Left hindlimb (tissue), 1 donor: ENCODE measurements at regions not wholly inside any gene's neighbourhood (a gene's known extent, or its start where the extent isn't known, plus 50 kb on each side); places are given as distances from the start of the nearest gene placed in this dataset.

Experiments
- DNase-seq: peaks from one replicate; pipeline ENCODE4 v3.0.0-alpha.2; 2018

DNA sequence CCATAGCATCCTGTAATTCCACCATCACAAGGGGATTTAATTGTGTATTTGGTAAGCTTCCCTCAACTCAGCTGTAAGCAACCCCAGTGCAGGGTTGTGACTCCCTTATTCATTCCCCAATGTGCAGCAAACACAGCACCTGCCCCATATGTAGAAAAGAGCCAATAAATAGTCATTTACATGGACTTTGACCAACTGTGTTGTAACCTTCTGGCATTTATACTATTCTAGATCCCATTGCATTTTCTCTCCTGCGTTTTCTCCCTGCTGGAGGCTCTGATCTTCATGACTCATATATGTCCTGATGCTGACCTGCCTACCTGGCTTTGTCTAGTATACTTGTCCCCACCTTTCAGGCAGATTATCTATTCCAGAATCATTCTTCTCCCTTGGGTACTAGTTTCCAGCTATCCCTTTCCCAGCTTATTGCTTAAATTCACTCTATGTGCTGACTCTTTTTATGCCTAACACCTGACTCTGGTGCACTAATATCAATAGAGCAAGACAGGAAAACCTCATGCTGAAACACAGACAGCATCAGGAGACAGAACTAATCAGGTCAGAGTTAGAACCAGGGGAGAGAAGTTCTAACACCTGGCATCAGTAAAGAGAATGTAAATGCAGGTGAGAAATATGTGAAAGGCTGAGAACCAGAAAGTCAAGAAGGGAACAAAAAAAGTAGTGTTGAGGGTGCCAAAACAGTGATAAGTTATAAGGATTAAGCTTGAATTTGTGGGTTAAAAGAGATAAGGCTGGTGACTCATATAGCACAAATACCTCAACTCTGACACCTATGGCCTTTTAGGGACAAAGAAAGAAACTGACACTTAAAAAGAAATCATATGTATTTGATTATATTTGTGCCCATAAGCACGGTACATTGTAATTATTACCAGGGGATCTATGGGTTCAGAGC is 402.7 kb downstream of the IPMK start:
- no peak for DNase-seq

DNA sequence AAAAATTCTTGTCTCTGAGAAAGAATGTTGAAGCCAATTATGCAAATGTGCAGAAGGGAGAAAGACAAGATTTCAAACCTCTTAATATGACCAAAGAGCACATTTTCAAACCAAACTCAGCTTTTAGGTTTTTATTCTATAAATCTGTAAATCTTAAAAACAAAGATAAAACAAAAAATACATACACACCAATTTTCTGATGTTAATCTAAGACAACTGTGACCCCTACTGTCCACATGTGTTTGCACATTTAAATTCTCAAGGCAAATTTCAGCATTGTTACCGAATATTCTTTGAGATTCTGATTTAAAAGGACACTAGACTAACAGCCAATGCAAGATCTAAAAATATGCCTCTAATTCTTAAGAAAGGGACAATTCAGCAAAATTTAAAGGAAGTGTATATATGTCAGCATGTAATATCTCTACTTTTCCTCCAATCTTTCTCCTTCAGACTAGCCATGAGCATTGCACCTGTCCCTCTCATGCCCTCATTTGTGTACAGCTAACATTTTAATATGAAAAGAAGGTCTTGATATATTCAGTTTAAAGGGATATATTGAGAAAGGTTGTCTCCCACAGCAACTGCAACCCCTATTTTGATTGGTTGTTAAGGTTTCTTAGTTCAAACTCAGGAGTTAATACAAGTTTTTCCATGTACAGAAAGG is 417.9 kb downstream of the IPMK start:
- no peak for DNase-seq

DNA sequence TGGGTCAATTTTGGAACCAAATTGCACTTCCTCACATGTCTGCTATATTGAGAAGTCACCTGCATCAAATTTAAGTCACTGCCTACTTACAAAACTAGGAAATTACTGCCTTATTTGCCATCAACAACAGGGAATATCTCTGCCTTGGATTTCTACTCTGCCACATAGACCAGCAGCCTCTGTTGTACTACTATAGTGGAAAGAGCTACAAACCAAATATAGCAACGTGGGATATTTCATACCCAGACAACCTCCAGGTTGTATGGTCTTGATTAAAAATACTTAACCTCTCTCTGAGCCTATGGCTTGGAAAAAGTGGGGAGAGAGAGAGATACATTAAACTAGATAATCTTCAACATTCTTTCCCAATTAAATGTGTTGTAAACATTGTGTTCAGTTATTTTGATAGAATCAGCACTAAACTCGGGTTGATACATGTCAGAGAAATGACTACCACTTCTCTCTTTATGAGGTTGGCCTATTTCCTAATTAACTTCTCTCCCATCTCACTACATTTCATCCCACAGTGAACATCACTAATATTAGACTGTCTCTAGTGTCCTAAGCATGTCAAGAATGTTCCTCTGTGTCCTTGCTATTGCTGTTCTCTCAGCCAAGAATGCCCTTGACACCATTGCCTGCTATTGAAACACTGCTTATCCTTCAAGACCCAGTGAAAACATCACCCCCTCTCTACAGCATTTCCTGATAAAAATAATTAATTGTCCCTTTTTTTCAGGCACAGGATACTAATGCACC is 421.2 kb downstream of the IPMK start:
- DNase-seq = no peak

GRCh38 chr10:57844387-57844998 is 423.2 kb downstream of the IPMK start:
- no peak for DNase-seq

DNA sequence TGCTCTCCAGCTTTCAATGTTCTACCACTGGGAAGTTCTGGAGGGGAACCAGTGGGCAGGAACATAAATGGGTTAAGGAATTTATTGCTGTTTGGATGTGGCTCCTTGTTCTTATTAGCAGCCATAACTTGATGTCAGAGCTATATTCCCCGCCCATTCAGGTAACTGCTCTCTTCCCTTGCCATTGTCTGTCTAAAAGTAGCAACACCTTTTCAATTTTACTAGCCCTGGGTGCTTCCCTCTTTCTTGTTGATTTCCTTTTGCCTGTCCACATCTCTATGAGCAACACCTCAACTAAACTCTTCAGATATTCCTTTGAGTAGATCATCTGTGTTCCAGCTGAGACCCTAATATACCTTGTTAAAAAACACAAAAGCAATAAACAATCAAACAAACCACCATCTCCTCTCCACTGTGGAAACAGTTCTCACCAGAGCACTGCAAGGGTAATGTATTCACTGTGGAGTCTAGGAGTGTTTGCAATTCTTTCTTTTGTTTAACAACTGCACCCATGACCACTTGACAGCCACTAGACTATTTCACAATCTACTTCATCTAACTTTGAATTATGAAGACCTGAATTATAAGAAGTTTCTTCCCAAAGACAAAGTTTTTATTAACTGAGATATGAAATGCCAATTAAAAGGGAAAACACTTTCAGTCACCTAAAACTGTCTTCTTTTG is 436.7 kb downstream of the IPMK start:
- DNase-seq = no peak

GRCh38 chr10:57825015-57825414 is 442.7 kb downstream of the IPMK start:
- DNase-seq = no peak

GRCh38 chr10:57823398-57823797 is 444.3 kb downstream of the IPMK start:
- no peak for DNase-seq

GRCh38 chr10:57822965-57823364 is 444.7 kb downstream of the IPMK start:
- DNase-seq = no peak

DNA sequence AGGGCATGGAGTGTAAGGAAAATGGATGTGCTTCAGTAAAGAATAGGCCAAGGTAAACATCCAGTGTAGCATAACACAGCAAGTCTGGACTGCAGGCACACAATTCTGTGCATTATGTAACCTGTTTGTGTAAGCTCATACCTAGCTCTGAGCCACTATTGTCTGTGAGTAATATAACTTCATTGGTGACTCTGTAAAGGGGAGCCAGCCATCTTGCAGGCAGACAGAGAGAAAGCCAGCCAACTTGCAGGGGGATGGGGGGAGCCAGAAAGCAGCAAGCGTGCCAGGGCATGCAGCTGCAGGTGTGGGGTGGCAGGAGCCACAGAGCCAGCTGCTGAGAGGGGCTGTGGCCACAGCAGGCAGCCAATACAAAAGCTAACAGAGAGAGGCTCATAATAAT is 449.2 kb downstream of the IPMK start:
- DNase-seq = no peak

GRCh38 chr10:57817741-57818140 is 450.0 kb downstream of the IPMK start:
- no peak for DNase-seq

DNA sequence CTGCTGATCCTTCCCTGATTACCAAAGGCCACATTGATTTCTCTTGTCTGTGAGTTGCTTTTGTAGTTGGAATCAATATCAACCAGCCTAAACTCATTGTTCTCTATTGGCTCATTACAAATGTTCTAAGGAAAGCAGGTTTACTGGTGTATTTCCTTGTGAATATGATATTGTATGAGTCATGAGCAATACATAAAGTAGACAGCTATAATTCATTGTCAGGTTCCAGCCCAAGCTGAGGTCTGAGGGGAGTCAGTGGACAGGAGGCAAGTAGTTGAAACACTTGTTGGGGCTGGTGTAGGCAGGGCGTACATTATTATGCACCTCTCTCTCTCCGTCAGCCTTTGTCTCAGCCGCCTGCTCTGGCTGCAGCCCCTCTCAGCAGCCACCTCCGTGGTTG is 451.7 kb downstream of the IPMK start:
- no peak for DNase-seq

DNA sequence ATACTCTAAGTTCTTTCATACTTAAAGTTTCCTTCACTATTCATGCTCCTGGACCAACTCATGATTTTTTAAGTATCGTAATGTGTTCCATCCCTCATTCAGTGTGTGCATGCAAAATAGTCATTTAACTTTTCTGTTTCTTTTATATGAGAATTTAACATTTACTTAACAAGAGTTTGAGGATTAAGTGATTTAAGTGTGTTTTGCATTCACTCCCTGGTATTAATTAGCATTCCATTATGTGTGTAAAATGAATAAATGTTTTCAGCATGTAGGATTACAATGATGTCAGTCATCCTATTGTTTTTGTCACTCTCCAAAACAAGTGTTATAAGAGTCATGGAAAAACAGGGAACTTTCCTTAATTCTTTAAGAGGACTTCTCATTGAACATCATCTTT is 457.7 kb downstream of the IPMK start:
- DNase-seq = no peak

DNA sequence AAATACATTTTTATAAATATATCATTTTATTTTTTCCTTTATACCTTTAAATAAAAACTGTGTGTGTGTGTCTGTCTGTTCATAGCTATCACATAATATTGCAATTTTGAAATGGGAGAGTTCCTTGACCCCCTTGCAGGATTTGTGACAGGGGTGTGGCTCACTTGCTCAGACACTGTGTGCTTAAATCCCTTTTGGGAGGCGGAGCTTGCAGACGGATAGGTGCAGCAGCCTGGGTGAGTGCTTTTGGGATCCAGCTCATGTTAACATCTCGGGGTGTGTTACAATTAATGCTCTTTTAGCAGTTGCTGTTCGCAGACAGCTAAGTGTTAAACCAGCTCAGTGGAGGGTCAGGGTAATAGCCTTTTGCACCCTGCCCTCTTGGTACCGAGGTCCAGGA is 459.8 kb downstream of the IPMK start:
- no peak for DNase-seq

DNA sequence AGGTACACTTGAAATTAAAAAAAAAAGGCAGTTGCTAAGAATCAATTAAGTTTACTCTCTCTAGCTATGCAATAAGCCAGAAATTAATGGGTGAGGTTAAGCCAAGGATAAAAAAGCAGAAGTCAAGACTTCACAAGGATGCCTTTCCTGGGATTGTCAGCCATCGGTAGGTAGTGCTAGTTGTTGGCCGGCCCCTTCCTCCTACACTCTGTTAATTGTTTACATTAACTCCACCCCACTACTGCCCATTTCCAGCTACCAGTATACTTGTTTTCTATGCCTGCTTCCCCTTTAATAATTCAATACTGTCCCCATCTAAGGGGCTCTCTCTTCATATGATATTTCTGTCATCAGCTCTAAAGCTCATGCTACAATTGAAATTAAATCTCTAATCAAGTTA is 461.0 kb downstream of the IPMK start:
- no peak for DNase-seq

DNA sequence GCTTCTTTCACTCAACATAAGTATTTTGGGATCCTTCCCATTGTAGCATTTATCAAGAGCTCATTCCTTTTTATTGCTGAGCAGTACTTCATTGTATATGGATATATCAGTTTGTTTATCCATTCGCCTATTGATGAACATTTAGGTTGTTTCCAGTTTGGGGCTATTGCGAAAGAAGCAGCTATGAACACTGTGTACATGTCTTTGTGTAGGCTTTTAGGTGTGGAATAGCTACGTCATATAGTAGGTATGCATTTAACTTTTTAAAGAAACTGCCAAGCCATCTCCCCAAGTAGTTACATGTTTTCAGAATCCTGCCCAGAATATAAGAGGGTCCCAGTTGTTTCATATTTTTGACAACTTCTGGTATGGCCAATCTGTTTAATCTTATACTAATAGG is 468.1 kb downstream of the IPMK start:
- no peak for DNase-seq

DNA sequence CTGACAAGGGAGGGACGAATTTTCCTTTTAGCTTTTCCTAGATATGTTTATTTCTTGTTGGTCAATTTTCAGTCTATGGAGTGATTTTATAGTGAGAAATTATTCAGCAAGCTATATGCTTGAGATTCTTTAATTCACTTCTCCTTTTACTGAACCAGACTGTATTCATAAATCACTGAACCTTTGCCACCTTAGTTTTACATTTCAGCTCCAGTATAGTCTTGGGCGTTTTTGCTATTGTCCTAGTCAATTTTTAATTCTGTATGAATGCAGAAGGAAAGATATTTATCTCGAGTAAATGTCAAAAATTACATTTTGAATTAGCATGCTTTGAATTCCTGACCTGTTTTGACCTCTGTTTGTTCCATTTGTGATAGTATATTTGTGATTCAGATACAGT is 468.9 kb downstream of the IPMK start:
- DNase-seq = no peak

- no peak for DNase-seq
Observed at GRCh38 chr10:57791546-57791945, 476.1 kb downstream of the IPMK start.

- no peak for DNase-seq
Observed at GRCh38 chr10:57790703-57791102, 477.0 kb downstream of the IPMK start.

GRCh38 chr10:57788117-57788516 is 479.6 kb downstream of the IPMK start:
- DNase-seq = no peak

DNA sequence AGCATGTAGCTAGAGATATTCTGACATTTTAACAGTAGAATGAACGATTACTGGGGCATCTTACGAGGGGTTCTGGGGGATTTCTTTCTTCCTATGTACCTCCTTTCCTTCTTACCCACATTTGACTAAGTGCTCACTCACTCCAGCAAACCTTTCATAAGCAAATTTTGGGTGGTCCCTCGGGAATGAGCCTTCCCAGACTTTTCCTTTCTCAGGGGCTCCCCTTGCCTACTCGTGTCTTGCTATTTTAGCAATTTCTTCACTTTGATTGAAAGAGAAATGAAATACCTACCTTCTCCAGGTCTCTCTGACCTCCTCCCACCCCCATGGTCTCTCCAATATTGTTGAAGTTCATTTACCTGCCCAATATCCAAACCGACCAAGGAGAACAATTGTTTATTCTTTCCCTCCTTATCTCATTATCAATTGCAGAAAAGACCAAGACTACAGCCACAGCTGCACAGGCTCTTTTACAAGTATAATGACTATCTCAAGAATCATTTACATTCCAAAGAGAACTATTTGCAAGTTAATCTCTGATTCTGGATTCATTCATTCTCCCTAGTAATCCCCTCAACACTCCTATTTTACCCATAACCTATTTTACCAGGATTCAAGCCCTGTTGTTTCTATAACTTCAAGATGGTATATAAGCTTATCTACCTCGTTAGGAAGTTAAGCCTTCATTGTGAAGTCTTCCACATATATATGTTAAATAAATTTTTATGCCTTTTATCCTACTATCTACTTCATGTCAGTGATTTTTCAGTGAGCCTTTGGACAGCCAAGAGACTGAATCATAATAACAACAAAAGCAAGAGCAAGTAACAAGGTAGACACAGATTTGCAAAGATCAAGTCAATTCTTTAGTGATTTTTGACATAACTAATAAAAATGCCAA is 480.6 kb downstream of the IPMK start:
- no peak for DNase-seq

- no peak for DNase-seq
Observed at GRCh38 chr10:57786331-57786730, 481.4 kb downstream of the IPMK start.

DNA sequence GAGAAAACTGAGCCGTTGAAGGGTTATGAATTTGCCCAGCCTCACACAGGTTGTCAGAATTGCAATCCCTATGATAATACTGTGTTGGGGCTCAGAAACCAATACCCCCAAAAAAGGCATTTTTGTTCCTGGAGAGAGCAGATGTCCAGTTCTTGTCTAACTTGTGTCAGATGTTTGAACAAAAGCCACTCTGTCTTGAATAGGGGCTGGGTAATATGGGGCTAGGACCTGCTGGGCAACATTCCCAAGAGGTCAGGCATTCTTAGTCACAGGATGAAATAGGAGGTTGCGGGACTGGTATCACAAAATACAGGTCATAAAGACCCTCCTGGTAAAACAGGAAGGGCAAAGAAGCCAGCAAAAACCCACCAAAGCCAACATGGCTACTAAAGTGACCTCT is 482.1 kb downstream of the IPMK start:
- DNase-seq = no peak
